HepG2 (cell line): ENCODE measurements at regions not wholly inside any gene's neighbourhood (a gene's known extent, or its start where the extent isn't known, plus 50 kb on each side); places are given as distances from the start of the nearest gene placed in this dataset.

Experiments
- ATF4 ChIP-seq, 2 experiments: fragments of 450-650 bp in 1 of 2; sonication (generic) in 1 of 2; formaldehyde crosslinking; IDR thresholded peaks; 2 replicates each; pipeline versions ENCODE4 v1.5.0 to v1.8.0; 2020 to 2022; ENCODE audit warnings: mild to moderate bottlenecking in 1 of 2, missing genetic modification reagents in 1 of 2
- CENPBD1 ChIP-seq: sonication (generic); formaldehyde crosslinking; IDR thresholded peaks from 2 replicates; pipeline ENCODE4 v1.8.0; 2022; ENCODE audit warnings: missing genetic modification reagents, low read depth, mild to moderate bottlenecking, borderline replicate concordance
- ETV5 ChIP-seq: IDR thresholded peaks from 2 replicates; pipeline ENCODE4 v1.6.1; 2018; ENCODE audit warnings: missing biosample characterization, missing genetic modification reagents, inconsistent platforms, borderline replicate concordance
- FOSL2 ChIP-seq: sonication (generic); formaldehyde crosslinking; IDR thresholded peaks from 2 replicates; pipeline ENCODE4 v1.4.0; 2020; ENCODE audit warnings: missing genetic modification reagents
- FOXO1 ChIP-seq: sonication (generic); formaldehyde crosslinking; IDR thresholded peaks from 2 replicates; pipeline ENCODE4 v1.4.0; 2020; ENCODE audit warnings: missing genetic modification reagents
- FOXP1 ChIP-seq, 2 experiments: fragments of 450-650 bp in 1 of 2; IDR thresholded peaks; 2 replicates each; pipeline ENCODE4 v1.6.1; 2017 to 2018; ENCODE audit warnings: antibody characterized with exemption in 1 of 2
- FOXP4 ChIP-seq: sonication (generic); formaldehyde crosslinking; IDR thresholded peaks from 2 replicates; pipeline ENCODE4 v1.4.0; 2020; ENCODE audit warnings: missing genetic modification reagents
- ISL2 ChIP-seq: sonication (generic); formaldehyde crosslinking; IDR thresholded peaks from 2 replicates; pipeline ENCODE4 v1.5.0; 2020; ENCODE audit warnings: missing genetic modification reagents
- MED13 ChIP-seq: sonication (generic); formaldehyde crosslinking; IDR thresholded peaks from 2 replicates; pipeline ENCODE4 v1.5.0; 2020; ENCODE audit warnings: missing genetic modification reagents
- MYNN ChIP-seq: sonication (generic); formaldehyde crosslinking; IDR thresholded peaks from 2 replicates; pipeline ENCODE4 v1.4.0; 2020; ENCODE audit warnings: mild to moderate bottlenecking, low read depth, missing genetic modification reagents
- NFIC ChIP-seq: IDR thresholded peaks from 2 replicates; pipeline ENCODE4 v1.6.1; 2012; ENCODE audit warnings: mild to moderate bottlenecking, low read length, inconsistent platforms
- THRA ChIP-seq: sonication (generic); formaldehyde crosslinking; IDR thresholded peaks from 2 replicates; pipeline ENCODE4 v1.4.0; 2020; ENCODE audit warnings: missing genetic modification reagents, borderline replicate concordance
- ZNF362 ChIP-seq: sonication (generic); formaldehyde crosslinking; IDR thresholded peaks from 2 replicates; pipeline ENCODE4 v1.4.0; 2020; ENCODE audit warnings: missing genetic modification reagents, mild to moderate bottlenecking, borderline replicate concordance
- ZNF570 ChIP-seq: sonication (generic); formaldehyde crosslinking; IDR thresholded peaks from 2 replicates; pipeline ENCODE4 v1.4.0; 2020; ENCODE audit warnings: mild to moderate bottlenecking, missing genetic modification reagents, borderline replicate concordance
- ZNF644 ChIP-seq: IDR thresholded peaks from 2 replicates; pipeline ENCODE4 v1.6.1; 2016; ENCODE audit warnings: low read depth
- ZNF646 ChIP-seq: sonication (generic); formaldehyde crosslinking; IDR thresholded peaks from 2 replicates; pipeline ENCODE4 v1.9.0; 2021; ENCODE audit warnings: mild to moderate bottlenecking, missing genetic modification reagents
- ZNF878 ChIP-seq: sonication (generic); formaldehyde crosslinking; IDR thresholded peaks from 2 replicates; pipeline ENCODE4 v1.8.1; 2023; ENCODE audit warnings: mild to moderate bottlenecking, missing genetic modification reagents, moderate library complexity

GRCh38 chr13:50283017-50283416 is 267.8 kb downstream of the KCNRG start (continued):
- TF ChIP-seq FOSL2 (CRISPR knock-in tag) (peak; percentile 38; the same call in 1 of the 2 replicates), ATF4 (CRISPR knock-in tag; IDR thresholded peaks at IDR 0.05) (peak in 1 of 2 experiments; percentile 77; a peak in 1 of 4 replicates), MYNN (no peak), ZNF644 (peak; percentile 40; the same call in 1 of the 2 replicates), ZNF570 (CRISPR knock-in tag) (no peak), ISL2 (CRISPR knock-in tag) (peak; percentile 53; the same call in 1 of the 2 replicates), ZNF362 (CRISPR knock-in tag) (peak; percentile 98), MED13 (CRISPR knock-in tag) (no peak), ZNF646 (no peak), NFIC (peak; percentile 61; the same call in 1 of the 2 replicates), ETV5 (CRISPR knock-in tag) (no peak), FOXO1 (CRISPR knock-in tag) (no peak; the same call in 1 of the 2 replicates), ZNF878 (CRISPR knock-in tag) (no peak), THRA (CRISPR knock-in tag) (peak; percentile 66; the same call in 1 of the 2 replicates), CENPBD1 (no peak), FOXP1 (IDR thresholded peaks at IDR 0.05) (no peak), FOXP1 (CRISPR knock-in tag; IDR thresholded peaks at IDR 0.05) (no peak; the same call in 1 of the 2 replicates), FOXP4 (peak; percentile 73)
